Thyroid gland (tissue), 4 donors: ENCODE measurements at regions not wholly inside any gene's neighbourhood (a gene's known extent, or its start where the extent isn't known, plus 50 kb on each side); places are given as distances from the start of the nearest gene placed in this dataset.

Source experiments
- DNase-seq, 2 donors: peaks; one replicate each; pipeline ENCODE4 v3.0.0-alpha.2; 2019
- H3K27ac ChIP-seq, 3 donors: fragments of 200-600 bp; sonication (generic); 1 replicate in 2 of 3; 2 replicates in 1 of 3; pipeline ENCODE4 v1.5.1; 2016 to 2019; ENCODE audit warnings: mild to moderate bottlenecking in 1 of 3, moderate library complexity in 1 of 3
- H3K27me3 ChIP-seq: fragments of 200-600 bp; sonication (generic); one replicate; pipeline ENCODE4 v1.5.1; 2019
- H3K36me3 ChIP-seq, 2 donors: fragments of 200-600 bp; sonication (generic); one replicate each; pipeline ENCODE4 v1.5.1; 2016 to 2019
- H3K4me1 ChIP-seq, 2 donors: fragments of 200-600 bp; sonication (generic); one replicate each; pipeline ENCODE4 v1.5.1; 2017 to 2019
- H3K4me3 ChIP-seq, 3 donors: fragments of 200-600 bp; sonication (generic); replicated peaks in 1 of 3; 1 replicate in 2 of 3; 2 replicates in 1 of 3; pipeline ENCODE4 v1.5.1; 2016; ENCODE audit warnings: mild to moderate bottlenecking in 1 of 3
- H3K9me3 ChIP-seq: fragments of 200-600 bp; sonication (generic); one replicate; pipeline ENCODE4 v1.5.1; 2017
- CTCF ChIP-seq, 6 experiments: fragments of 200-600 bp in 3 of 6; fragments of 450-650 bp in 3 of 6; sonication (generic) in 3 of 6; IDR thresholded peaks; one replicate each; pipeline ENCODE4 v1.5.1; 2016 to 2019; ENCODE audit warnings: antibody characterized with exemption in 6 of 6, mild to moderate bottlenecking in 2 of 6, inconsistent platforms in 1 of 6, moderate library complexity in 1 of 6
- POLR2A ChIP-seq, 2 donors: fragments of 450-650 bp; IDR thresholded peaks; one replicate each; pipeline ENCODE4 v1.6.1; 2017; ENCODE audit warnings: antibody characterized with exemption in 2 of 2, mild to moderate bottlenecking in 2 of 2, moderate library complexity in 1 of 2
- WGBS, 2 donors: methylation state at CpG; one replicate each; pipeline ENCODE4 v1.1.5; 2017; 5-methylcytosine and 5-hydroxymethylcytosine counted together
- intact Hi-C: fragments of 100-400 bp; cut with DNase I; formaldehyde crosslinking; loops from one replicate; pipeline ENCODE4 v1.15.1; 2023

DNA sequence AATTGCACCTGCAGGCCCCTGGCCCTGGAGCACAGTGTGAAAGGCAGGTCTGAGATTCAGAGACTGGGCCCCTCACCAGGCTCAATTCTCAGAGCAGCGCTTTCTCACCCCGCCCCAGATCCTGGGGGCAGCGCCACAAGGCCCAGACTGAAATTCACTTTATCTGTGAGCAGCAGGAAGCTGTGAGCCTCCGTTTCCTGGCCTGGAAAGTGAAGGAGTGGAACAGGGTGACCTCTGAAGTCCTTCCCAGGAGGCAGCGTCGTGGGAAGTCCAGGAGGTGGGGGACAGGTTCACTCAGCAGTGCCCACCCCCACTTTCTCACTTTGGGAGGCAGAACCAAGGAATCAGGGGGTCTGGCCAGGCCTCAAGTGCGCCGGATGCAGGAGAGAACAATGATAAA lies 235.4 kb downstream of the NDUFA10 start:
- no peak for DNase-seq
- WGBS, 2 donors, result 85 to 89% methylated on average over 8 of the region's 8 CpGs
- no peaks in the 10 kb centered on the region for H3K36me3 ChIP-seq
- H3K27me3 ChIP-seq, result no peaks in the 10 kb centered on the region
- intact Hi-C loops, result no loop called here
- H3K27ac ChIP-seq, result no peak overlapping the region
- no peak overlapping the region for H3K4me3 ChIP-seq
- H3K4me1 ChIP-seq, result no peaks in the 10 kb centered on the region
- H3K9me3 ChIP-seq, result no peaks in the 10 kb centered on the region
- TF ChIP-seq POLR2A (IDR thresholded peaks at IDR 0.05), result no peak
- TF ChIP-seq CTCF (IDR thresholded peaks at IDR 0.05), result no peak

- Histone ChIP-seq H3K36me3 (no peaks in the 10 kb centered on the region), H3K4me1 (no peaks in the 10 kb centered on the region), H3K4me3 (no peak overlapping the region), H3K27ac (no peak overlapping the region), H3K9me3 (no peaks in the 10 kb centered on the region), H3K27me3 (no peaks in the 10 kb centered on the region)
- WGBS, 2 donors, result 79% methylated on average over 6 of the region's 6 CpGs
- no peak for DNase-seq
- TF ChIP-seq POLR2A (IDR thresholded peaks at IDR 0.05), result no peak
- TF ChIP-seq CTCF (IDR thresholded peaks at IDR 0.05), result no peak
- intact Hi-C loops, result no loop called here
These were observed 236.5 kb downstream of the NDUFA10 start for GRCh38 chr2:239788576-239789098.

DNA sequence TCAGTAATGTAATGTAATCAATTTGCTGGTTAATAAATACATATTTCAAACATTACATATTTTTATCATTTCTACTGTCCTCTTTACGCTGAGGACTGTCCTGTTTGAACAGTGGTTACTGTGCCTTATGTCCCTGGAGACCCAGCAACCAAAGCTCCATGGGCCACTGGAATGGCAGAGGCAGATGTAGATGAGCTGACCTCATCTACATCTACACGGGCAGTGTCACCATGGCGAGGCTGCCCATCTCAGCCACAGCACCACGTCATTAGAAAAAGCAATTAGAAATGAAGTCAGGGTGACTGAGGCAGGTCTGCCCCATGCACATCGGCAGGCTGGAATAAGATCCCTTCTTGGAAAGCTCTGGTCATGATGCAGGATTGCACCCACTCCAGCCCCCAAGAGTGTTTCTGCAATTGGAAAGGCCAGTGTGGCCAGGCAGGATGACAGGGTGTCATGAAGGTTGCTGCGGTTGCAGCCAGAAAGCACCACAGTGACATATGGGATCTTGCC lies 237.5 kb downstream of the NDUFA10 start:
- Histone ChIP-seq H3K4me1 (no peaks in the 10 kb centered on the region), H3K4me3 (no peak overlapping the region), H3K9me3 (no peaks in the 10 kb centered on the region), H3K27ac (no peak overlapping the region), H3K27me3 (no peaks in the 10 kb centered on the region), H3K36me3 (no peaks in the 10 kb centered on the region)
- intact Hi-C loops, result no loop called here
- TF ChIP-seq CTCF (IDR thresholded peaks at IDR 0.05) (no peak), POLR2A (IDR thresholded peaks at IDR 0.05) (no peak)
- WGBS, 2 donors, result 76 to 82% methylated on average over 6 of the region's 6 CpGs
- no peak for DNase-seq

DNA sequence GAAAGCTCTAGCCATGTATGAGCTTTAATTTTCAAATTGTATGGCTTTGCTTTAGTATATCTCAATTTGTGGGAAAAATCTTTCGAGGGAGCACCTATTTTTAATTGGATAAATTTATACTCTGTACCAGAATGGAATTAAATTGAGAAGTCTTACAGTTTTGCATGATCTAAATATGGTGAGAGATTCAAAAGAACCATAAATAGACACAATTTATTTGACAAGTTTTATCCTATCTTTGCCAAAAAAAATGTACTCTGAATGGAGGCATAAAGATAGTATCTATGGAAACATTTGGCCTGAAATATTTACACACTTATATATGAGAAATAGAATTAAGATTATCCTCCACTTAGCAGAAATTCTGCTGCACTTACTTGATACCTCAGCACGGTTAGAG lies 238.4 kb downstream of the NDUFA10 start:
- no peaks in the 10 kb centered on the region for H3K9me3 ChIP-seq
- H3K27me3 ChIP-seq, result no peaks in the 10 kb centered on the region
- DNase-seq, result no peak
- H3K27ac ChIP-seq, result no peak overlapping the region
- intact Hi-C loops, result no loop called here
- TF ChIP-seq POLR2A (IDR thresholded peaks at IDR 0.05) (no peak), CTCF (IDR thresholded peaks at IDR 0.05) (no peak)
- no peaks in the 10 kb centered on the region for H3K4me1 ChIP-seq
- H3K36me3 ChIP-seq, result no peaks in the 10 kb centered on the region
- H3K4me3 ChIP-seq, result no peak overlapping the region
- 75 to 86% methylated on average over 2 of the region's 2 CpGs for WGBS, 2 donors

DNA sequence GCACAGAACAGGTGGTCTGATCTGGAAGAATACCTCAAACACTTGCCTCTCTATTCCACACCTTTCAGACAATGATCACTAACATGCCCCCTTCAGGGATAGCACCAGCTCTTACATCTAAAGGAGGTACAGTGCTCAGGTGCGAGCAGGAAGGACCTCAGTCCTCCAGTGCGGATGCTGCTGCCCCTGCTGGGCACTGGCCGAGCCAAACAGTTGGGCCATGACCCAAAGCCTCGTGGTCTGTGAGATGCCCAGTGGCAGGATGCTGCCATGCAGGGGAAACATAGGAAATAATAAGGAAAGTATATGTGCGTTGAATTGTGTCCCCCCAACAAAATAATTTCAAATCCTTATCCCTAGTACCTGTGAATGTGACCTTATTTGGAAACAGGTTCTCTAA lies 243.7 kb downstream of the NDUFA10 start:
- TF ChIP-seq POLR2A (IDR thresholded peaks at IDR 0.05) (no peak), CTCF (IDR thresholded peaks at IDR 0.05) (no peak)
- H3K27me3 ChIP-seq, result no peaks in the 10 kb centered on the region
- no peaks in the 10 kb centered on the region for H3K36me3 ChIP-seq
- H3K27ac ChIP-seq, result no peak overlapping the region
- H3K9me3 ChIP-seq, result no peaks in the 10 kb centered on the region
- H3K4me1 ChIP-seq, result no peaks in the 10 kb centered on the region
- 91 to 92% methylated on average over 5 of the region's 5 CpGs for WGBS, 2 donors
- no peak overlapping the region for H3K4me3 ChIP-seq
- DNase-seq, result no peak
- intact Hi-C loops, result no loop called here
